ENCODE measurements at regions not wholly inside any gene's neighbourhood (a gene's known extent, or its start where the extent isn't known, plus 50 kb on each side); places are given as distances from the start of the nearest gene placed in this dataset.
"Not testable (repeated sequence)": the region's sequence is repeated elsewhere in the genome, so short reads cannot be mapped to it uniquely, and the experiment has no call there.

- H3K4me3 ChIP-seq (ENCODE audit: low read depth, low read length): no peak overlapping the region
- no peak for DNase-seq (ENCODE audit: low read depth)
- H3K27me3 ChIP-seq (ENCODE audit: control insufficient read depth, insufficient read depth, low read length): no peaks in the 10 kb centered on the region
- H3K36me3 ChIP-seq (ENCODE audit: control insufficient read depth, insufficient read depth, low read length): no peaks in the 10 kb centered on the region
- TF ChIP-seq CTCF (IDR thresholded peaks at IDR 0.05; ENCODE audit: insufficient read depth, low read length, poor library complexity, severe bottlenecking): no peak
Measured at GRCh38 chr6:134636186-134636799, 313.6 kb downstream of the ALDH8A1 start.

- no peak for TF ChIP-seq CTCF (IDR thresholded peaks at IDR 0.05; ENCODE audit: insufficient read depth, low read length, poor library complexity, severe bottlenecking)
- Histone ChIP-seq H3K4me3 (ENCODE audit: low read depth, low read length) (no peak overlapping the region), H3K36me3 (ENCODE audit: control insufficient read depth, insufficient read depth, low read length) (no peaks in the 10 kb centered on the region), H3K27me3 (ENCODE audit: control insufficient read depth, insufficient read depth, low read length) (no peaks in the 10 kb centered on the region)
- no peak for DNase-seq (ENCODE audit: low read depth)
Measured at GRCh38 chr6:134634966-134635365, 314.9 kb downstream of the ALDH8A1 start.

GRCh38 chr6:134634466-134634865, 315.4 kb downstream of the ALDH8A1 start:
- no peak for DNase-seq (ENCODE audit: low read depth)
- TF ChIP-seq CTCF (IDR thresholded peaks at IDR 0.05; ENCODE audit: insufficient read depth, low read length, poor library complexity, severe bottlenecking): no peak
- Histone ChIP-seq H3K27me3 (ENCODE audit: control insufficient read depth, insufficient read depth, low read length) (no peaks in the 10 kb centered on the region), H3K4me3 (ENCODE audit: low read depth, low read length) (no peak overlapping the region), H3K36me3 (ENCODE audit: control insufficient read depth, insufficient read depth, low read length) (no peaks in the 10 kb centered on the region)

DNA sequence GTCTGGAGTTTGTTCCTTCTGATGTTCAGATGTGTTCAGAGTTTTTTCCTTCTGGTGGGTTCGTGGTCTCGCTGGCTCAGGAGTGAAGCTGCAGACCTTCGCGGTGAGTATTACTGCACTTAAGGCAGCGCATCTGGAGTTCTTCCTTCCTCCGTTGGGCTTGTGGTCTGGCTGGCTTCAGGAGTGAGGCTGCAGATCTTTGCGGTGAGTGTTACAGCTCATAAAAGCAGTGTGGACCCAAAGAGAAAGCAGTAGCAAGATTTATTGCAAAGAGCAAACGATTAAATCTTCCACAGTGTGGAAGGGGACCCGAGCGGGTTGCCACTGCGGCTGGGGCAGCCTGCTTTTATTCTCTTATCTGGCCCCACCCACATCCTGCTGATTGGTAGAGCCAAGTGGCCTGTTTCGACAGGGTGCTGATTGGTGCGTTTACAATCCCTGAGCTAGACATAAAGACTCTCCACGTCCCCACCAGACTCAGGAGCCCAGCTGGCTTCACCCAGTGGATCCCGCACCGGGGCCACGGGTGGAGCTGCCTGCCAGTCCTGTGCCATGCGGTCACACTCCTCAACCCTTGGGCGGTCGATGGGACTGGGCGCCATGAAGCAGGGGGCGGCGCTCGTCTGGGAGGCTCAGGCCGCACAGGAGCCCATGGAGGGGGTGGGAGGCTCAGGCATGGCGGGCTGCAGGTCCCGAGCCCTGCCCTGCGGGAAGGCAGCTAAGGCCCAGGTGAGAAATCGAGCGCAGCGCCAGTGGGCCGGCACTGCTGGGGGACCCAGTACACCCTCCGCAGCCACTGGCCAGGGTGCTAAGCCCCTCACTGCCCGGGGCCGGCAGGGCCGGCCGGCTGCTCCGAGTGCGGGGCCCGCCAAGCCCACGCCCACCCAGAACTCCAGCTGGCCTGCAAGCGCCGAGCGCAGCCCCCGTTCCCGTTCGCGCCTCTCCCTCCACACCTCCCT, 315.3 kb upstream of the SGK1 start:
- H3K36me3 ChIP-seq (ENCODE audit: control insufficient read depth, insufficient read depth, low read length); H3K4me3 ChIP-seq (ENCODE audit: low read depth, low read length); DNase-seq (ENCODE audit: low read depth); H3K27me3 ChIP-seq (ENCODE audit: control insufficient read depth, insufficient read depth, low read length): not testable (repeated sequence)

DNA sequence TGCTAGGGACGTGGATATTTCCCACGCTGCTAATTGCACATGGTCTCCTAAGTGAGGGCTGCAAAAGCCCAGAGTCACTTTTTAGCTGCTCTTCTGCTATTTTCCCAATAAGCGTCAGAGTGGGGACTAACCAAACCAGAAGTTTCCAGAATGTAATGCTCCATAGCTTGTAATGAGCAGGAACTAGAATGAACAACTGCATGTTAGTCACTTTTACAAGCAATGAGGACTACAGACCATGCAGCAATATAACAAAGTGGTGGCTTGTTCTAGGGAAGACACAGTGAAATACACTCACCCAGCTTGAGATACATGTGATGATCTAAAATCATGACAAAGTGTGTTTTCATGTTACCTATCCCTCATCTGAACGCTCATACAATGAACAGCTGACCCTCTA, 314.1 kb upstream of the SGK1 start:
- Histone ChIP-seq H3K36me3 (ENCODE audit: control insufficient read depth, insufficient read depth, low read length) (no peaks in the 10 kb centered on the region), H3K4me3 (ENCODE audit: low read depth, low read length) (no peak overlapping the region), H3K27me3 (ENCODE audit: control insufficient read depth, insufficient read depth, low read length) (no peaks in the 10 kb centered on the region)
- TF ChIP-seq CTCF (IDR thresholded peaks at IDR 0.05; ENCODE audit: insufficient read depth, low read length, poor library complexity, severe bottlenecking): no peak
- DNase-seq (ENCODE audit: low read depth): no peak

- TF ChIP-seq CTCF (IDR thresholded peaks at IDR 0.05; ENCODE audit: insufficient read depth, low read length, poor library complexity, severe bottlenecking): no peak
- Histone ChIP-seq H3K36me3 (ENCODE audit: control insufficient read depth, insufficient read depth, low read length) (no peaks in the 10 kb centered on the region), H3K4me3 (ENCODE audit: low read depth, low read length) (no peak overlapping the region), H3K27me3 (ENCODE audit: control insufficient read depth, insufficient read depth, low read length) (no peaks in the 10 kb centered on the region)
- no peak for DNase-seq (ENCODE audit: low read depth)
Measured at GRCh38 chr6:134631398-134631924, 313.5 kb upstream of the SGK1 start.
